Thoracic aorta (tissue), 2 donors: ENCODE measurements at regions not wholly inside any gene's neighbourhood (a gene's known extent, or its start where the extent isn't known, plus 50 kb on each side); places are given as distances from the start of the nearest gene placed in this dataset.

Experiments
- ATAC-seq: fragments of 150-250 bp; one replicate; pipeline ENCODE4 v1.8.0; 2017; ENCODE audit warnings: low read depth; ENCODE audit not compliant: insufficient number of reproducible peaks, low FRiP score
- DNase-seq: peaks from one replicate; pipeline ENCODE4 v3.0.0-alpha.2; 2020; ENCODE audit warnings: low spot score
- H3K27ac ChIP-seq, 2 donors: fragments of 200-600 bp; sonication (generic); 1 replicate in 1 of 2; 2 replicates in 1 of 2; pipeline ENCODE4 v1.5.1; 2016; ENCODE audit warnings: mild to moderate bottlenecking in 2 of 2, moderate library complexity in 2 of 2
- H3K27me3 ChIP-seq: fragments of 200-600 bp; sonication (generic); replicated peaks from 2 replicates; pipeline ENCODE4 v1.6.0; 2016; ENCODE audit warnings: mild to moderate bottlenecking; ENCODE audit not compliant: insufficient read depth
- H3K36me3 ChIP-seq: fragments of 200-600 bp; sonication (generic); one replicate; pipeline ENCODE4 v1.5.1; 2016
- H3K4me1 ChIP-seq, 2 donors: fragments of 200-600 bp; sonication (generic); 1 replicate in 1 of 2; 2 replicates in 1 of 2; pipeline versions ENCODE4 v1.5.1 to v1.6.0; 2016; ENCODE audit warnings: low read depth in 2 of 2, mild to moderate bottlenecking in 1 of 2; ENCODE audit not compliant: control insufficient read depth in 1 of 2
- H3K4me3 ChIP-seq: fragments of 200-600 bp; sonication (generic); 2 replicates; pipeline ENCODE4 v1.5.1; 2016; ENCODE audit warnings: mild to moderate bottlenecking
- H3K9me3 ChIP-seq: fragments of 200-600 bp; sonication (generic); 2 replicates; pipeline ENCODE4 v1.5.1; 2016
- TF ChIP-seq, protein P1 (sequence below): fragments of 200-600 bp; sonication (generic); IDR thresholded peaks from one replicate; pipeline ENCODE4 v1.5.1; 2019; ENCODE audit warnings: antibody characterized with exemption

GRCh38 chr1:18011703-18012102 is 95.9 kb upstream of the IGSF21 start:
- no peak for DNase-seq
- Histone ChIP-seq H3K36me3 (no peaks in the 10 kb centered on the region), H3K4me3 (no peak overlapping the region), H3K9me3 (no peaks in the 10 kb centered on the region), H3K4me1 (no peaks in the 10 kb centered on the region), H3K27ac (no peak overlapping the region), H3K27me3 (no peaks in the 10 kb centered on the region)
- ATAC-seq: no peak
- TF ChIP-seq, protein P1, sequence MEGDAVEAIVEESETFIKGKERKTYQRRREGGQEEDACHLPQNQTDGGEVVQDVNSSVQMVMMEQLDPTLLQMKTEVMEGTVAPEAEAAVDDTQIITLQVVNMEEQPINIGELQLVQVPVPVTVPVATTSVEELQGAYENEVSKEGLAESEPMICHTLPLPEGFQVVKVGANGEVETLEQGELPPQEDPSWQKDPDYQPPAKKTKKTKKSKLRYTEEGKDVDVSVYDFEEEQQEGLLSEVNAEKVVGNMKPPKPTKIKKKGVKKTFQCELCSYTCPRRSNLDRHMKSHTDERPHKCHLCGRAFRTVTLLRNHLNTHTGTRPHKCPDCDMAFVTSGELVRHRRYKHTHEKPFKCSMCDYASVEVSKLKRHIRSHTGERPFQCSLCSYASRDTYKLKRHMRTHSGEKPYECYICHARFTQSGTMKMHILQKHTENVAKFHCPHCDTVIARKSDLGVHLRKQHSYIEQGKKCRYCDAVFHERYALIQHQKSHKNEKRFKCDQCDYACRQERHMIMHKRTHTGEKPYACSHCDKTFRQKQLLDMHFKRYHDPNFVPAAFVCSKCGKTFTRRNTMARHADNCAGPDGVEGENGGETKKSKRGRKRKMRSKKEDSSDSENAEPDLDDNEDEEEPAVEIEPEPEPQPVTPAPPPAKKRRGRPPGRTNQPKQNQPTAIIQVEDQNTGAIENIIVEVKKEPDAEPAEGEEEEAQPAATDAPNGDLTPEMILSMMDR: no peak

GRCh38 chr1:18012686-18013085 is 94.9 kb upstream of the IGSF21 start:
- DNase-seq (no peak), ATAC-seq (no peak)
- Histone ChIP-seq H3K27ac (no peak overlapping the region), H3K4me3 (no peak overlapping the region), H3K27me3 (no peaks in the 10 kb centered on the region), H3K9me3 (no peaks in the 10 kb centered on the region), H3K4me1 (no peaks in the 10 kb centered on the region), H3K36me3 (no peaks in the 10 kb centered on the region)
- TF ChIP-seq, protein P1: no peak

DNA sequence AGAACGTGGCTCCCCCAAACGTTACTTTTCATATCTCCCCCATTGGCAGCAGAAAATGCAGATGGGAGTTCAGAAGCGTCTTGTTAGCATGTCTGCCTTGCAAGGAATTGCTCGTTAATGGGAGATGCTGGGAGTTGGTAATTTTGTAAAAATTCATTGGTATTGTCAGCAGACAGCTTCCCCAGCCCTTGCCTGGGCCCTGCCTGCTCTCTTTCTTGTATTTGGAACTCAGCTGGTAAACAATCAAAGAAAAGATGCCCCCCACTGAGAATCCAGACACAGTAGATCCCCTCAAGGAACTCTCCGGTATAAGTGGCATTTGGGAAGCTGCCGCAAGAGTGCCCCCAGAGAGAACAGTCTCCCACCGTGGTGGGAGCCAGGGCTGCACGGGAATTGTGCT is 94.4 kb upstream of the IGSF21 start:
- no peak for ATAC-seq
- DNase-seq: no peak
- no peak overlapping the region for H3K4me3 ChIP-seq
- no peaks in the 10 kb centered on the region for H3K27me3 ChIP-seq
- H3K4me1 ChIP-seq: no peaks in the 10 kb centered on the region
- no peaks in the 10 kb centered on the region for H3K9me3 ChIP-seq
- TF ChIP-seq, protein P1: no peak
- H3K27ac ChIP-seq: no peak overlapping the region
- H3K36me3 ChIP-seq: no peaks in the 10 kb centered on the region

GRCh38 chr1:18015719-18016118 is 91.9 kb upstream of the IGSF21 start:
- no peak for ATAC-seq
- Histone ChIP-seq H3K36me3 (no peaks in the 10 kb centered on the region), H3K27ac (no peak overlapping the region), H3K4me3 (no peak overlapping the region), H3K9me3 (no peaks in the 10 kb centered on the region), H3K27me3 (no peaks in the 10 kb centered on the region), H3K4me1 (no peaks in the 10 kb centered on the region)
- no peak for DNase-seq
- TF ChIP-seq, protein P1: no peak

GRCh38 chr1:18018366-18018765 is 89.2 kb upstream of the IGSF21 start:
- no peaks in the 10 kb centered on the region for H3K9me3 ChIP-seq
- H3K27ac ChIP-seq: no peak overlapping the region
- H3K36me3 ChIP-seq: no peaks in the 10 kb centered on the region
- ATAC-seq: no peak
- TF ChIP-seq, protein P1: no peak
- no peaks in the 10 kb centered on the region for H3K27me3 ChIP-seq
- no peak for DNase-seq
- no peak overlapping the region for H3K4me3 ChIP-seq
- H3K4me1 ChIP-seq: no peaks in the 10 kb centered on the region
